ENCODE measurements at regions not wholly inside any gene's neighbourhood (a gene's known extent, or its start where the extent isn't known, plus 50 kb on each side); places are given as distances from the start of the nearest gene placed in this dataset.

GRCh38 chr6:43932259-43933147, 162.5 kb downstream of the VEGFA start:
- Histone ChIP-seq H3K9me2 (ENCODE audit: insufficient read depth) (no peaks in the 10 kb centered on the region), H2AFZ (ENCODE audit: low read depth, low read length, poor library complexity, severe bottlenecking) (no peak overlapping the region), H3K4me2 (ENCODE audit: low read length) (no peak overlapping the region), H3K36me3 (ENCODE audit: control insufficient read depth in 1 of 2, insufficient read depth in 2 of 2, low read length in 2 of 2) (no peaks in the 10 kb centered on the region), H3K79me2 (ENCODE audit: insufficient read depth, low read length) (no peaks in the 10 kb centered on the region), H3K4me1 (ENCODE audit: control insufficient read depth in 1 of 2, insufficient read depth in 2 of 2, low read length in 2 of 2) (no peaks in the 10 kb centered on the region), H3K9me3 (ENCODE audit: control insufficient read depth in 1 of 2, insufficient read depth in 1 of 2, low read depth in 1 of 2, low read length in 2 of 2) (no peaks in the 10 kb centered on the region), H3K27ac (ENCODE audit: low read depth, low read length) (no peak overlapping the region), H4K20me1 (ENCODE audit: insufficient read depth) (no peaks in the 10 kb centered on the region), H3K4me3 (replicated peaks in 1 of 2; ENCODE audit: low read depth in 1 of 2, low read length in 2 of 2) (no peak overlapping the region), H3K9ac (ENCODE audit: low read length) (no peak overlapping the region), H3K27me3 (ENCODE audit: insufficient read depth, low read length) (no peaks in the 10 kb centered on the region)
- intact Hi-C loops (cut with micrococcal nuclease) = no loop called here
- CTCF ChIA-PET = no interaction called here
- no TSS peak for BruUV-seq (replicated peaks)
- TF ChIP-seq FOSL1 (IDR thresholded peaks at IDR 0.05; ENCODE audit: low read depth) = no peak
- no peak for TF ChIP-seq JUND (IDR thresholded peaks at IDR 0.05)
- no peak for TF ChIP-seq SRF (IDR thresholded peaks at IDR 0.05; ENCODE audit: low read depth)
- TF ChIP-seq POLR2A (IDR thresholded peaks at IDR 0.05; ENCODE audit: borderline replicate concordance, extremely low read depth, insufficient read depth, insufficient read length) = no peak
- no peak for TF ChIP-seq MAX (IDR thresholded peaks at IDR 0.05)
- TF ChIP-seq RAD21 (IDR thresholded peaks at IDR 0.05; ENCODE audit: low read depth) = no peak
- TF ChIP-seq, protein P1, sequence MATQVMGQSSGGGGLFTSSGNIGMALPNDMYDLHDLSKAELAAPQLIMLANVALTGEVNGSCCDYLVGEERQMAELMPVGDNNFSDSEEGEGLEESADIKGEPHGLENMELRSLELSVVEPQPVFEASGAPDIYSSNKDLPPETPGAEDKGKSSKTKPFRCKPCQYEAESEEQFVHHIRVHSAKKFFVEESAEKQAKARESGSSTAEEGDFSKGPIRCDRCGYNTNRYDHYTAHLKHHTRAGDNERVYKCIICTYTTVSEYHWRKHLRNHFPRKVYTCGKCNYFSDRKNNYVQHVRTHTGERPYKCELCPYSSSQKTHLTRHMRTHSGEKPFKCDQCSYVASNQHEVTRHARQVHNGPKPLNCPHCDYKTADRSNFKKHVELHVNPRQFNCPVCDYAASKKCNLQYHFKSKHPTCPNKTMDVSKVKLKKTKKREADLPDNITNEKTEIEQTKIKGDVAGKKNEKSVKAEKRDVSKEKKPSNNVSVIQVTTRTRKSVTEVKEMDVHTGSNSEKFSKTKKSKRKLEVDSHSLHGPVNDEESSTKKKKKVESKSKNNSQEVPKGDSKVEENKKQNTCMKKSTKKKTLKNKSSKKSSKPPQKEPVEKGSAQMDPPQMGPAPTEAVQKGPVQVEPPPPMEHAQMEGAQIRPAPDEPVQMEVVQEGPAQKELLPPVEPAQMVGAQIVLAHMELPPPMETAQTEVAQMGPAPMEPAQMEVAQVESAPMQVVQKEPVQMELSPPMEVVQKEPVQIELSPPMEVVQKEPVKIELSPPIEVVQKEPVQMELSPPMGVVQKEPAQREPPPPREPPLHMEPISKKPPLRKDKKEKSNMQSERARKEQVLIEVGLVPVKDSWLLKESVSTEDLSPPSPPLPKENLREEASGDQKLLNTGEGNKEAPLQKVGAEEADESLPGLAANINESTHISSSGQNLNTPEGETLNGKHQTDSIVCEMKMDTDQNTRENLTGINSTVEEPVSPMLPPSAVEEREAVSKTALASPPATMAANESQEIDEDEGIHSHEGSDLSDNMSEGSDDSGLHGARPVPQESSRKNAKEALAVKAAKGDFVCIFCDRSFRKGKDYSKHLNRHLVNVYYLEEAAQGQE (IDR thresholded peaks at IDR 0.05; ENCODE audit: low read depth) = no peak
- no peak for TF ChIP-seq POLR2AphosphoS5 (IDR thresholded peaks at IDR 0.05; ENCODE audit: low read depth, low read length)
- TF ChIP-seq, protein P2, sequence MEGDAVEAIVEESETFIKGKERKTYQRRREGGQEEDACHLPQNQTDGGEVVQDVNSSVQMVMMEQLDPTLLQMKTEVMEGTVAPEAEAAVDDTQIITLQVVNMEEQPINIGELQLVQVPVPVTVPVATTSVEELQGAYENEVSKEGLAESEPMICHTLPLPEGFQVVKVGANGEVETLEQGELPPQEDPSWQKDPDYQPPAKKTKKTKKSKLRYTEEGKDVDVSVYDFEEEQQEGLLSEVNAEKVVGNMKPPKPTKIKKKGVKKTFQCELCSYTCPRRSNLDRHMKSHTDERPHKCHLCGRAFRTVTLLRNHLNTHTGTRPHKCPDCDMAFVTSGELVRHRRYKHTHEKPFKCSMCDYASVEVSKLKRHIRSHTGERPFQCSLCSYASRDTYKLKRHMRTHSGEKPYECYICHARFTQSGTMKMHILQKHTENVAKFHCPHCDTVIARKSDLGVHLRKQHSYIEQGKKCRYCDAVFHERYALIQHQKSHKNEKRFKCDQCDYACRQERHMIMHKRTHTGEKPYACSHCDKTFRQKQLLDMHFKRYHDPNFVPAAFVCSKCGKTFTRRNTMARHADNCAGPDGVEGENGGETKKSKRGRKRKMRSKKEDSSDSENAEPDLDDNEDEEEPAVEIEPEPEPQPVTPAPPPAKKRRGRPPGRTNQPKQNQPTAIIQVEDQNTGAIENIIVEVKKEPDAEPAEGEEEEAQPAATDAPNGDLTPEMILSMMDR (IDR thresholded peaks at IDR 0.05 in 2 of 3, conservative IDR thresholded peaks at IDR 0.05 in 1 of 3; ENCODE audit: borderline replicate concordance in 1 of 3, insufficient read depth in 1 of 3, low read depth in 2 of 3, low read length in 2 of 3) = no peak
- TF ChIP-seq ELF1 (IDR thresholded peaks at IDR 0.05; ENCODE audit: borderline replicate concordance, low read depth) = no peak
- TF ChIP-seq, protein P3, sequence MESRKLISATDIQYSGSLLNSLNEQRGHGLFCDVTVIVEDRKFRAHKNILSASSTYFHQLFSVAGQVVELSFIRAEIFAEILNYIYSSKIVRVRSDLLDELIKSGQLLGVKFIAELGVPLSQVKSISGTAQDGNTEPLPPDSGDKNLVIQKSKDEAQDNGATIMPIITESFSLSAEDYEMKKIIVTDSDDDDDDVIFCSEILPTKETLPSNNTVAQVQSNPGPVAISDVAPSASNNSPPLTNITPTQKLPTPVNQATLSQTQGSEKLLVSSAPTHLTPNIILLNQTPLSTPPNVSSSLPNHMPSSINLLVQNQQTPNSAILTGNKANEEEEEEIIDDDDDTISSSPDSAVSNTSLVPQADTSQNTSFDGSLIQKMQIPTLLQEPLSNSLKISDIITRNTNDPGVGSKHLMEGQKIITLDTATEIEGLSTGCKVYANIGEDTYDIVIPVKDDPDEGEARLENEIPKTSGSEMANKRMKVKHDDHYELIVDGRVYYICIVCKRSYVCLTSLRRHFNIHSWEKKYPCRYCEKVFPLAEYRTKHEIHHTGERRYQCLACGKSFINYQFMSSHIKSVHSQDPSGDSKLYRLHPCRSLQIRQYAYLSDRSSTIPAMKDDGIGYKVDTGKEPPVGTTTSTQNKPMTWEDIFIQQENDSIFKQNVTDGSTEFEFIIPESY (IDR thresholded peaks at IDR 0.05; ENCODE audit: extremely low read depth, insufficient replicate concordance, low read length) = no peak
- no peak for TF ChIP-seq TCF7L2 (IDR thresholded peaks at IDR 0.05; ENCODE audit: borderline replicate concordance, extremely low read depth, insufficient read depth, insufficient read length)
- no peak for TF ChIP-seq CBX3 (IDR thresholded peaks at IDR 0.05; ENCODE audit: low read depth)
- DNase-seq (ENCODE audit: low read depth, low spot score) (no peak), ATAC-seq (no peak)
- RAD21 ChIA-PET (ENCODE audit: low non-redundant PET in 1 of 2, low total read pairs in 2 of 2, uncharacterized antibody in 2 of 2, unreplicated experiment in 2 of 2) = no interaction called here
- POLR2A ChIA-PET = interaction anchor here (0.6 to 0.8 kb wide), 2 partner anchors 21 to 112 kb away, joined by 3 to 5 read pairs; no protein-coding TSS in a partner anchor

Measured in HCT116 (cell line).